GM19438 (cell line): ENCODE measurements at regions not wholly inside any gene's neighbourhood (a gene's known extent, or its start where the extent isn't known, plus 50 kb on each side); places are given as distances from the start of the nearest gene placed in this dataset.

Source experiments
- ATAC-seq: cut with Tn5 transposase; IDR thresholded peaks from one replicate; pipeline ENCODE4 v1.9.1; 2021; ENCODE audit warnings: low read depth; ENCODE audit not compliant: unreplicated experiment

- ATAC-seq = no peak
These were observed 743.2 kb upstream of the GRIA3 start for GRCh38 chrX:122440832-122441231.

GRCh38 chrX:122441451-122441850 lies 742.6 kb upstream of the GRIA3 start:
- no peak for ATAC-seq

GRCh38 chrX:122445466-122445865 lies 738.6 kb upstream of the GRIA3 start:
- no peak for ATAC-seq

- no peak for ATAC-seq
These were observed 719.7 kb upstream of the GRIA3 start for GRCh38 chrX:122464341-122464740.

GRCh38 chrX:122475306-122475705 lies 708.8 kb upstream of the GRIA3 start:
- ATAC-seq = no peak

GRCh38 chrX:122500556-122500955 lies 683.5 kb upstream of the GRIA3 start:
- ATAC-seq = no peak

- ATAC-seq = no peak
These were observed 682.4 kb upstream of the GRIA3 start for GRCh38 chrX:122501652-122502051.

GRCh38 chrX:122504026-122504425 lies 680.1 kb upstream of the GRIA3 start:
- no peak for ATAC-seq

- ATAC-seq = no peak
These were observed 671.5 kb upstream of the GRIA3 start for GRCh38 chrX:122512561-122513072.

GRCh38 chrX:122517786-122518185 lies 666.3 kb upstream of the GRIA3 start:
- no peak for ATAC-seq

- ATAC-seq = no peak
These were observed 638.3 kb upstream of the GRIA3 start for GRCh38 chrX:122545778-122546177.

GRCh38 chrX:122546269-122546668 lies 637.8 kb upstream of the GRIA3 start:
- no peak for ATAC-seq

GRCh38 chrX:122552286-122552800 lies 631.7 kb upstream of the GRIA3 start:
- ATAC-seq = no peak

GRCh38 chrX:122555925-122556324 lies 628.2 kb upstream of the GRIA3 start:
- no peak for ATAC-seq

GRCh38 chrX:122565952-122566351 lies 618.1 kb upstream of the GRIA3 start:
- ATAC-seq = no peak

GRCh38 chrX:122566401-122566800 lies 617.7 kb upstream of the GRIA3 start:
- ATAC-seq = no peak

- ATAC-seq = no peak
These were observed 616.2 kb upstream of the GRIA3 start for GRCh38 chrX:122567911-122568310.

GRCh38 chrX:122572461-122572860 lies 611.6 kb upstream of the GRIA3 start:
- ATAC-seq = no peak

GRCh38 chrX:122579036-122579435 lies 605.0 kb upstream of the GRIA3 start:
- ATAC-seq = no peak

GRCh38 chrX:122579526-122579925 lies 604.6 kb upstream of the GRIA3 start:
- no peak for ATAC-seq

- no peak for ATAC-seq
These were observed 601.7 kb upstream of the GRIA3 start for GRCh38 chrX:122582280-122582974.

GRCh38 chrX:122582975-122583305 lies 601.1 kb upstream of the GRIA3 start:
- no peak for ATAC-seq

GRCh38 chrX:122583551-122583950 lies 600.5 kb upstream of the GRIA3 start:
- no peak for ATAC-seq
